ENCODE measurements at regions not wholly inside any gene's neighbourhood (a gene's known extent, or its start where the extent isn't known, plus 50 kb on each side); places are given as distances from the start of the nearest gene placed in this dataset.

DNA sequence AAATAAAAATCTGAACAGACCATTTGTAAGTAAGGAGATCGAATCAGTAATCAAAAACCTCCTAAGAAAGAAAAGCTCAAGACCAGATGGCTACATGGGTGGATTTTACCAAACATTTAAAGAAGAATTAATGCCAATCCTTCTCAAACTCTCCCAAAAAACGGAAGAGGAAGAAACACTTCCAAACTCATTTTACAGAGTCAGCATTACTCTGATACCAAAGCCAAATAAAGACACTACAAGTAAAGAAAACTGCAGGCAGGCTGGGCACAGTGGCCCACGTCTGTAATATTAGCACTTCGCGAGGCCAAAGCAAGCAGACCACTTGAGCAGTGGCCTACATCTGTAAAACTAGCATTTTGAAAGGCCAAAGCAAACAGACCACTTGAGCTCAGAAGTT lies 159.8 kb downstream of the DPY19L2 start:
- no peak for ATAC-seq
- BruUV-seq (replicated peaks): no TSS peak
- no peaks in the 10 kb centered on the region for H3K9me3 ChIP-seq (ENCODE audit: control insufficient read depth, insufficient read depth, low read depth, low read length)
- no peak for DNase-seq (ENCODE audit: low read depth, low spot score)
- intact Hi-C loops (cut with micrococcal nuclease; ENCODE audit: unreplicated experiment): no loop called here
- in situ Hi-C loops (cut with HindIII; ENCODE audit: low pct_unique_long_range_greater_than_20kb, low sequenced_read_pairs): no loop called here
- H3K4me3 ChIP-seq (ENCODE audit: low read depth in 2 of 2, low read length in 2 of 2): no peak overlapping the region
- no peak overlapping the region for H3K27ac ChIP-seq (ENCODE audit: low read length)
- H3K4me1 ChIP-seq (ENCODE audit: control insufficient read depth, insufficient read depth, low read length): no peaks in the 10 kb centered on the region
- H3K27me3 ChIP-seq (ENCODE audit: control insufficient read depth, insufficient read depth, low read length): no peaks in the 10 kb centered on the region
- ChIA-PET CTCF (no interaction called here), POLR2A (no interaction called here)
- no peaks in the 10 kb centered on the region for H3K36me3 ChIP-seq (ENCODE audit: control insufficient read depth, insufficient read depth, low read length)
- TF ChIP-seq, protein P1, sequence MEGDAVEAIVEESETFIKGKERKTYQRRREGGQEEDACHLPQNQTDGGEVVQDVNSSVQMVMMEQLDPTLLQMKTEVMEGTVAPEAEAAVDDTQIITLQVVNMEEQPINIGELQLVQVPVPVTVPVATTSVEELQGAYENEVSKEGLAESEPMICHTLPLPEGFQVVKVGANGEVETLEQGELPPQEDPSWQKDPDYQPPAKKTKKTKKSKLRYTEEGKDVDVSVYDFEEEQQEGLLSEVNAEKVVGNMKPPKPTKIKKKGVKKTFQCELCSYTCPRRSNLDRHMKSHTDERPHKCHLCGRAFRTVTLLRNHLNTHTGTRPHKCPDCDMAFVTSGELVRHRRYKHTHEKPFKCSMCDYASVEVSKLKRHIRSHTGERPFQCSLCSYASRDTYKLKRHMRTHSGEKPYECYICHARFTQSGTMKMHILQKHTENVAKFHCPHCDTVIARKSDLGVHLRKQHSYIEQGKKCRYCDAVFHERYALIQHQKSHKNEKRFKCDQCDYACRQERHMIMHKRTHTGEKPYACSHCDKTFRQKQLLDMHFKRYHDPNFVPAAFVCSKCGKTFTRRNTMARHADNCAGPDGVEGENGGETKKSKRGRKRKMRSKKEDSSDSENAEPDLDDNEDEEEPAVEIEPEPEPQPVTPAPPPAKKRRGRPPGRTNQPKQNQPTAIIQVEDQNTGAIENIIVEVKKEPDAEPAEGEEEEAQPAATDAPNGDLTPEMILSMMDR (IDR thresholded peaks at IDR 0.05): no peak
- TF ChIP-seq TCF7L2 (IDR thresholded peaks at IDR 0.05; ENCODE audit: low read depth, low read length) (no peak), REST (IDR thresholded peaks at IDR 0.05; ENCODE audit: insufficient read depth in 1 of 2, low read depth in 2 of 2, low read length in 1 of 2) (no peak), POLR2AphosphoS5 (IDR thresholded peaks at IDR 0.05; ENCODE audit: low read depth, low read length) (no peak), SIN3A (IDR thresholded peaks at IDR 0.05; ENCODE audit: borderline replicate concordance, insufficient read depth, low read depth, low read length) (no peak)

- ChIA-PET CTCF (no interaction called here), POLR2A (no interaction called here)
- no TSS peak for BruUV-seq (replicated peaks)
- H3K27me3 ChIP-seq (ENCODE audit: control insufficient read depth, insufficient read depth, low read length): peaks cover 7% of the 10 kb centered on the region
- TF ChIP-seq, protein P1 (IDR thresholded peaks at IDR 0.05): no peak
- no peak for TF ChIP-seq REST (IDR thresholded peaks at IDR 0.05; ENCODE audit: insufficient read depth in 1 of 2, low read depth in 2 of 2, low read length in 1 of 2)
- no peak for TF ChIP-seq POLR2AphosphoS5 (IDR thresholded peaks at IDR 0.05; ENCODE audit: low read depth, low read length)
- no peak for TF ChIP-seq TCF7L2 (IDR thresholded peaks at IDR 0.05; ENCODE audit: low read depth, low read length)
- TF ChIP-seq SIN3A (IDR thresholded peaks at IDR 0.05; ENCODE audit: borderline replicate concordance, insufficient read depth, low read depth, low read length): no peak
- in situ Hi-C loops (cut with HindIII; ENCODE audit: low pct_unique_long_range_greater_than_20kb, low sequenced_read_pairs): no loop called here
- intact Hi-C loops (cut with micrococcal nuclease; ENCODE audit: unreplicated experiment): no loop called here
- no peak for ATAC-seq
- H3K36me3 ChIP-seq (ENCODE audit: control insufficient read depth, insufficient read depth, low read length): no peaks in the 10 kb centered on the region
- no peak for DNase-seq (ENCODE audit: low read depth, low spot score)
- H3K9me3 ChIP-seq (ENCODE audit: control insufficient read depth, insufficient read depth, low read depth, low read length): no peaks in the 10 kb centered on the region
- no peak overlapping the region for H3K4me3 ChIP-seq (ENCODE audit: low read depth in 2 of 2, low read length in 2 of 2)
- H3K4me1 ChIP-seq (ENCODE audit: control insufficient read depth, insufficient read depth, low read length): no peaks in the 10 kb centered on the region
- no peak overlapping the region for H3K27ac ChIP-seq (ENCODE audit: low read length)
These were observed 168.7 kb downstream of the DPY19L2 start for GRCh38 chr12:63499567-63499966.
